ENCODE measurements at regions not wholly inside any gene's neighbourhood (a gene's known extent, or its start where the extent isn't known, plus 50 kb on each side); places are given as distances from the start of the nearest gene placed in this dataset.

- Mint-ChIP-seq H3K9me3 (no peaks in the 10 kb centered on the region), H3K27me3 (ENCODE audit: insufficient read depth, low read depth, poor library complexity) (peaks cover 1% of the 10 kb centered on the region), H3K4me3 (no peak overlapping the region), H3K36me3 (ENCODE audit: low read depth) (no peaks in the 10 kb centered on the region; the same call in 2 of the 3 replicates), H3K4me1 (peaks cover 45% of the 10 kb centered on the region), H3K27ac (peak overlapping the region; percentile 93)
- Histone ChIP-seq H3K4me2 (peak overlapping the region; percentile 7), H2AFZ (no peak overlapping the region), H3K79me2 (replicated peaks; ENCODE audit: insufficient read depth) (no peaks in the 10 kb centered on the region), H3F3A (replicated peaks; ENCODE audit: low read depth) (no peaks in the 10 kb centered on the region), H3K27me3 (ENCODE audit: insufficient read depth) (no peaks in the 10 kb centered on the region), H4K20me1 (replicated peaks; ENCODE audit: insufficient read depth) (no peaks in the 10 kb centered on the region), H3K27ac (ENCODE audit: low read depth) (no peak overlapping the region), H3K9me2 (ENCODE audit: insufficient read depth) (no peaks in the 10 kb centered on the region), H3K36me3 (ENCODE audit: insufficient read depth) (no peaks in the 10 kb centered on the region), H3K4me3 (no peak overlapping the region), H3K4me1 (ENCODE audit: insufficient read depth) (peaks cover 48% of the 10 kb centered on the region)
- ATAC-seq (peak; percentile 81), DNase-seq (ENCODE audit: low spot score) (peak; percentile 33)
- TF ChIP-seq, protein P1, sequence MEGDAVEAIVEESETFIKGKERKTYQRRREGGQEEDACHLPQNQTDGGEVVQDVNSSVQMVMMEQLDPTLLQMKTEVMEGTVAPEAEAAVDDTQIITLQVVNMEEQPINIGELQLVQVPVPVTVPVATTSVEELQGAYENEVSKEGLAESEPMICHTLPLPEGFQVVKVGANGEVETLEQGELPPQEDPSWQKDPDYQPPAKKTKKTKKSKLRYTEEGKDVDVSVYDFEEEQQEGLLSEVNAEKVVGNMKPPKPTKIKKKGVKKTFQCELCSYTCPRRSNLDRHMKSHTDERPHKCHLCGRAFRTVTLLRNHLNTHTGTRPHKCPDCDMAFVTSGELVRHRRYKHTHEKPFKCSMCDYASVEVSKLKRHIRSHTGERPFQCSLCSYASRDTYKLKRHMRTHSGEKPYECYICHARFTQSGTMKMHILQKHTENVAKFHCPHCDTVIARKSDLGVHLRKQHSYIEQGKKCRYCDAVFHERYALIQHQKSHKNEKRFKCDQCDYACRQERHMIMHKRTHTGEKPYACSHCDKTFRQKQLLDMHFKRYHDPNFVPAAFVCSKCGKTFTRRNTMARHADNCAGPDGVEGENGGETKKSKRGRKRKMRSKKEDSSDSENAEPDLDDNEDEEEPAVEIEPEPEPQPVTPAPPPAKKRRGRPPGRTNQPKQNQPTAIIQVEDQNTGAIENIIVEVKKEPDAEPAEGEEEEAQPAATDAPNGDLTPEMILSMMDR (conservative IDR thresholded peaks at IDR 0.05; ENCODE audit: low read depth in 2 of 2) = no peak
- TF ChIP-seq REST (IDR thresholded peaks at IDR 0.05; ENCODE audit: unreplicated experiment) = no peak
- no peak for TF ChIP-seq ZNF331 (CRISPR knock-in tag; IDR thresholded peaks at IDR 0.05; ENCODE audit: low read depth)
- no peak for TF ChIP-seq NANOG (IDR thresholded peaks at IDR 0.05; ENCODE audit: borderline replicate concordance)
- no peak for TF ChIP-seq JUNB (IDR thresholded peaks at IDR 0.05; ENCODE audit: unreplicated experiment)
- no peak for TF ChIP-seq EZH2phosphoT487 (IDR thresholded peaks at IDR 0.05; ENCODE audit: unreplicated experiment)
- TF ChIP-seq EZH2 (IDR thresholded peaks at IDR 0.05; ENCODE audit: low read depth, unreplicated experiment) = no peak
- TF ChIP-seq ZNF114 (CRISPR knock-in tag; IDR thresholded peaks at IDR 0.05) = no peak
- TF ChIP-seq ZNF462 (CRISPR knock-in tag; IDR thresholded peaks at IDR 0.05) = no peak
- TF ChIP-seq CREB1 (CRISPR knock-in tag; IDR thresholded peaks at IDR 0.05; ENCODE audit: low read depth) = no peak
- TF ChIP-seq STAT1 (IDR thresholded peaks at IDR 0.05; ENCODE audit: unreplicated experiment) = no peak
- no peak for TF ChIP-seq POLR2AphosphoS5 (IDR thresholded peaks at IDR 0.05; ENCODE audit: low read depth)
Observed at GRCh38 chr2:63785096-63785495, 56.6 kb upstream of the UGP2 start.

All from GM23338 (cell line).